Stimulated activated CD4-positive, alpha-beta T cell treated with anti-CD3 and anti-CD28 coated beads, Interleukin-15, amount 100 ng/mL, for 1 hour (primary cell): ENCODE measurements at regions not wholly inside any gene's neighbourhood (a gene's known extent, or its start where the extent isn't known, plus 50 kb on each side); places are given as distances from the start of the nearest gene placed in this dataset.
"Not testable (repeated sequence)": the region's sequence is repeated elsewhere in the genome, so short reads cannot be mapped to it uniquely, and the experiment has no call there.

Experiments
- DNase-seq, 2 donors: peaks; one replicate each; pipeline ENCODE4 v3.0.0-alpha.2; 2020; ENCODE audit warnings: low read depth in 1 of 2, low spot score in 1 of 2

DNA sequence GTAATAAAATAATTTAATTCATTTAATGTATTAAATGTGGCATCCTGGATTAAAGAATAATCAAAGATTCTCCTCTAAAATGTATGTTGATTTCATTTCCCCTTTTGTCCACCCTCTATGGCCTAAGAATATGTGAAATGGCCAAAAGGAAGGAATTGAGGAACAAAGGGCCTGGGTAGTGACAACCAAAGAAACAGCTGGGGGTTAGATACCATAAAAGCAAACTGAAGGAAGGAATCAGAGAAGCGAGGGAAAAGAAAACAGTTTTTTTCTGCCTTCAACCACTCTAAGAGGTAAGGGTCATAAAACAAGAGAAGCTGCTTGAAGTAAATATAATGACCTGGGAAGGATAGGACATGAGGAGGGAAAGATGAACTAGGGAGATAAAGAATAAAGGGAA lies 139.3 kb downstream of the FAM76B start:
- DNase-seq = no peak

DNA sequence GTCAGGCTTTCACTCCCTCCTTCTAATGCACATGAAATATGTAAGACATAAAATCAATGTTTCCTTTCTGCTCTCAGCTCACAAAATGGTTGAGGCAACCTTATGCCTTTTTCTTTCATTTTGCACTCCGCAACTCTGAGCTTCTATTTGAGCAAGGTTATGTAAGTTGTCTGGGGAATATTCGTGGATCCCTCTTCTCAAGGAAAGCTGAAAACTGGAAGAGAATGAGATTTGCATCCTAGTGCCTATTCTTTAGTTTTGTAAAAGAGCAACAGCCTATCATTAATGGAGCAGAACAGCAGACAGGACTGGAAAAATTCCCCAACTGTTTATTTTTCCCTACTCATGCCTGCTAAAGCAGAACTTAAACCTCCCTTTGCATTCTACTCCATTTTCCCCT lies 141.7 kb downstream of the FAM76B start:
- DNase-seq = no peak

DNA sequence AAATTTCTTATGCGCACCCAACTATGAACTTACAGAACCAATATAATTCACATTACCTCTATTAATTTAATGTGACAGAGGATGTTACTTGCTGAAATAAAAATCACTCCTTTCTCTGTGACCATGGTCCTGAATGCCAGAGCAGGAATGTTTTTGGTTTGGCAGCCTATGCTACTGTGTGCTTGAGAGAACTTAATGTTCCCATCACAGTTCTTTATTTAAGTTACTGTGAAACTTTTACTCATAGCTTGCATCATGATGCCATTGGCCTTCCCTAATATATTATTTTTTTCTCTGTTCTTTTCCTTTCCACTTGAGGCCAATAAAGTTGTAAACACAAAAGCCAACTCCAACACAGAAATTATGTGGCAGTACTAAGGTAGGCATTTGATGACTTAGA lies 142.2 kb downstream of the FAM76B start:
- DNase-seq = no peak

DNA sequence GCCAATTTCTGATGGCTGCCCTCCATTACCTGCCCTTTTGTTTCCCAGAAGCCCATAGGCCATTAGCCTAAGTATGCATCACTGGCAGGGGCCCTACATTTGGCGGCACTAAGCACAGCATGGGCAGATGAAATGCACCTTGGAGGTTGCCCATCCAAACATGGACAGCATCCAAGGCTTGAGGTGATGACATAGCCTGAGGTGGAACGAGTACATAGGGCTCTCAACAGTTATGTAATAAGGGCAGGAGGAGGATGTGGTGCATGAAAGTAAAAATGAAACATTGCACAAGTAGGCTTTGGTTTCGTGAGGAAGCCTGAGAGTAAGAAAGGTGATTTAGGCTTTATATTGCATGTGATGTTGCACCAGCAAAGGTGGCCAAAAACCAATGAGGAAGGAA lies 148.1 kb downstream of the FAM76B start:
- no peak for DNase-seq

DNA sequence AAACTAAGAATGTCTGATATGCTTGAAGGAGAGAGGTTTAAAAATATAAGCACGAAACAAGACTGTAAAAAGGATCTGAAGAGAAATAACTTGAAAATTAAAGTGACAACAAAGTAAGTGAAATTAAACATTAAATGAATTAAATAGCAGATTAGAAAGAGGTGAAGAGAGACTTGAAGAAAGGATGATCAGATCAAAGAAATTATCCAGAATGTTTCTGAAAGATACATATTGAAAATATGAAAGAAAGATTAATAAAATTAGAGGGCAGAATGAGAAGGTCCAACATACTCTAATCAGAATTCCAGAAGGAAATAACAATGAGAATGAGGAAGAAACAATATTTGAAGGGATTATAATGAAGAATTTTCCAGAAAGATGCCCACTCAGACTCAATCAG lies 151.1 kb downstream of the FAM76B start:
- no peak for DNase-seq

DNA sequence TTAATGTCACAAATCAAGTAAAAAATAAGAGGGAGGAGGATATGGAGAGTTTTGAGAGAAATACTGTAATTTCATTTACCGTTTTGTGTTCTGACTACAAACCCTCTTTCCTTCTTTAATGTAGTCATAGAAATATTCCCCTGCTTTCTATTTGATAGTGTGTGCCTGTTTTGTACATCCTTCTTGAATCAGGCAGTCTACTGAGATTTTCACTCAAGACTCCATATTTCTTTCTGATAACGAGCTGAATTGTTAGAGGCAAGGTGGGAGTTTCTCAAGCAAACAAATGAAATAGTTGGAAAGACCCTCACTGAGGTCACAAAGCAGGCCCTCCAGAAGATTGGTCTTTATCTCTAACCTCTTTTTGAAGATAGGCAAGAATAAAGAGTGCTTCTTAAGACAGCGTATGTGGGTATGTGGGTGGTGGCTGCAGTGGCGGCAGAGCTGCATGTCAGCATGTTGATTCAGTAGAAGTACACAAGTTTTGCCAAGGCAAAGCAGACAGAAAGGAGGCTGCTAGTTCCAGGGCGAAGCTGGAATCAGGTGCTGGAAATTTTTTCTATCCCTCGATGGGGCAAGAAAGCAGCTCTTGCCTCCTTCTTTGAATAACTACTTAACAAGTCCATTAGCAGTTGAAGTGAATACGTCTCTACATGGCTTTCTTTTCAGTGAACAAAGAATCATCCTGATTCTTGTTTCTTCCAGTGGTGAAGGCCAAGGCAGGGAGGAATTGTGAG lies 164.2 kb downstream of the FAM76B start:
- no peak for DNase-seq

DNA sequence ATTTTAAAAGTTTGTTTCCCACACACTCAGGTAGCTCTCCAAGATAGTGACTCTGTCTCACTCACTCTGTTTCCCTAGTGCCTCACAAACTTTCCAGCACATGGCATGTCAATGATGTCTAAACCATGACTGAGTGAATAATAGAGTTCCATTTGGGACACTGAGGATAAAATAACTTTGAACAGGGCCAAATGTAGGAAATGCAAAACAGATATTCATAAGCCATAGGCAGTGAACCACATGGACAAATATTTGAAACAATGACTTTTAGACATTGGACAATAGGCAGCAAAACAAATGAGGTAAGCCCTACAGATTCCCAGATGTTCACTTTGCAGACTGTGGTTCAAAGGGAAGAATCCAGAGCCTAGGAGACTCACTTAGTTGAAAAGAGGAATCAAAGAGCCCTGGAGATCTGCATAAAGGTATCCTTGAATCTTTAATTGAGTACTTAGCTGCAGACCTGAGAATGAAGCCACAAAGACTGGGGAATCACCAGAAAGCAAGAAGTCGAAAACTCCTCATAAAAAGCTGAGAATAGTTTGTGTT lies 173.3 kb downstream of the FAM76B start:
- DNase-seq = no peak

DNA sequence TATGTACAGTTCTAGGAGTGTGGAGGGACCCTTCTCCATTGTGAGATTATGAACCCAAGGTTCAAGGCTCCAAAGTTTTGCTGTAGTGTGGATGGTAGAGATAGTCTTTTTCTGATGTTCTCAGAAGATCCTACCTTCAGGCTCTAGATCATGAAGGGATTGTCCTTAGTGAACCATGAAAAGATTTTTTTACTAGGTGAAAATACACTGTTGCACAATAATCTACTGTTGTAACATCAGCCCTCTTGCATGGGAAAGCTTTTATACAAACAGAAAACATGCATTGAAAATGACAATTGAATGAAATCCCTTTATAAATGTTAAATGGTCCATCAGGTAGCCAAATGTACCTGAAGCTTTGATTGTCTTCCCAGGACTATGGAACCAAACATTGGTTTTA lies 177.8 kb downstream of the FAM76B start:
- DNase-seq = no peak

DNA sequence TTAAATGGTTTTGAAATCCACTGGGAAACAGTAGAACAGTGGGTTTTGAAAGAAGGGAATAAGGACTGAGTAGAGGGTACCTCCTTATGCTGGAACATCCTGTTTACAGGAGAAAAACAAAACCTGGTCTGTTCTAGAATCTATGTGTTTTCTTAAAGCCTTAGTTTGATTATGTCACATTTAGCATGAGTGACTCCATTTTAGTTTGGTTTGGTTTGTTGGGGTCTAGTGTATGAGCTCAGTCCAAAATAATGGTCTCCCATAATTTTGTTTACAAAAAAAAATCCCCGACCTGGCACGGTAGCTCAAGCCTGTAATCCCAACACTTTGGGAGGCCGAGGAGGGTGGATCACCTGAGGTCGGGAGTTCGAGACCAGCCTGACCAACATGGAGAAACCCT lies 179.4 kb downstream of the FAM76B start:
- DNase-seq = not testable (repeated sequence)

DNA sequence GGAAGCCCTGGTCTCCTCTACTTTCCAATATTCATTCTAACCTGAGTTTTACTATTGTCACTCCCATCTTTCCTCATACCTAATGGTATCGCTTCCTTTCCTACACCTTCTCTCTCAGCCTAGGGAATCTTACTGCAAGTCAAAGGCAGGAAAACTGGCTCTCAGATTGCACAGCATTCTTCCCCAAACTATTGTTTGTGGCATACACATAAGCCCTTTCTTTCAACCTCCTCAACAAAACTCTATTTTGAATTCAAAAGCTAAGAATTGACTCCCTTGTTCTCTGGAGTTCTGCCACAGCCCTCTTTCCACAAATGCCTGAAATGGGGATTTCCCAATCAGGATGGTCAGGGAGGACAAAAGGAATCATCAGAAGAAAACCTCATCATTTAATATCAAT lies 181.5 kb downstream of the FAM76B start:
- no peak for DNase-seq

DNA sequence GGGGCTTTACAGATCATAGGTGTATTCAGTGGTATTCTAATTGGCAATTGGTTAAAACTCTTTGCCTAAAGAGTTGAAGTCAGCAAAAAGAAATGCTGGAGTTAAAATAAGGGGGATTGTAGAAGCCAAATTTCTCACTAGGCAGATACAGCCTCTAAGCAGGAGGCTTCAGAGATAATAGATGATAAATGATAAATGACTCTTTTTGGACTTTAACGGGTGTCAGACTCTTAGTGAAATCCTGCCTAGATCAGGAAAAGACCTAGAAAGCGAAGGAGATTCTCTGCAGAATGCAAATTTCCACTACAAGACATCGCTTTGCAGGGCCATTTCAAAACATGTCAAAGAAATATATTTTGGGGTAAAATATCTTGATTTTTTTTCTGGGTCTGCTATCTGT lies 182.8 kb downstream of the FAM76B start:
- DNase-seq = no peak

DNA sequence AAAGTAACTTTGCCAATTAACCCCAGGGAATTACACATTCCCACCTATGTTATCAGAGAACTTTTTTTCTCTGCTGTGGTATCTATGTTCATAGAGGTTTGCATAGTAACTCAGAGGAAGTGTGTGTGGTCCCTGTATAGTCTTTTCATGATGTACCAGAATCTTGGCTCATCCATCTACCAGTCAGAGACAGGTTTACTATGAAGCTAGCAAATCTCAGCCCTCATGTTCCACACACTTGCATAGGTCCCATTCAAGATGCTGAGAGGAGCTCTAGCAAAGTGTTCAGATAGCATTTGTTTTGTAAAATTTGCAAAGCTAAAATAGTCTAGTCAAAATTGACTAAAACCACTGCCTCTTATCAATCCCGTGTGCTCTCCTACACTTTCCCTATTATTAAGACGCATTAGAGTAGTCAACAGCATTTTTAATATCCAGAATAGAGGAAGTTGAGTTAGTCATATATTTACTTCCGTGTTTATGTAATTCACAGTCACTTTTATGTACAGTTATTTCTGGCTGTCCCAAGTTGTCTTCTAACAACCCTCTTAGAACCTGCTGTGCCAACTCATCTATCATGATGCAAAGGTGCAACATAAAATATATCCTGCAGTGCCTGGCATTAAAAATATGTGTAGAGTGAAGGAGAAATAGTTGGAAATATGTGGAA lies 184.2 kb downstream of the FAM76B start:
- no peak for DNase-seq

DNA sequence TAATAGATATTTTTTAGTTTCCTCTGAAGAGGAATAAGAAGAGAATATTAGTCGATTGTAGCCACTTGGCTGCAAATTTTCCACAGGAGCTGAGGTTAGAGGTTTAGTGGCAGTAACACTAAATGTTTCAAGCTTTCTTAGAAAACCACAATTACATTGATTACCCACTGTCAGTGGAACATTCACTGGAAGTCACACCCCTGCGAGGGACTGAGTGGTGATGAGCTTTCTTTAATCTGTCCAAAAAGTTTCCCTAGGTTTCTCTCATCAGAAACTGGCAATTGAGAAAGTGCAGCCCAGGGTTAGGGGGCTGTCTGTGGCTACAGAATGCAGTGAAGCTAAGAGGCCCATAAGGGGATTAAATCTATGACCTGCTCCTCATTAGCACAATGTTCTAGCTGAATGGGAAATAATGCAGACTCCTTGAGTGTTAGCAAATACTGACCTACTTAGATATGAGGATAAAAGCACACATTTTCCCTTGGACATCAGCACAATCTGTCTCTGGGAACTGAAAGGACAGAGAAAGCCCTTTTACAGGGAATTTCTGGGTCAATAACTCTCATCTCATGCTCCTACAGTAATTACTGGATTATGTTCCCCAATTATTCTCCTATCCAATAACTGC lies 189.5 kb downstream of the FAM76B start:
- no peak for DNase-seq

DNA sequence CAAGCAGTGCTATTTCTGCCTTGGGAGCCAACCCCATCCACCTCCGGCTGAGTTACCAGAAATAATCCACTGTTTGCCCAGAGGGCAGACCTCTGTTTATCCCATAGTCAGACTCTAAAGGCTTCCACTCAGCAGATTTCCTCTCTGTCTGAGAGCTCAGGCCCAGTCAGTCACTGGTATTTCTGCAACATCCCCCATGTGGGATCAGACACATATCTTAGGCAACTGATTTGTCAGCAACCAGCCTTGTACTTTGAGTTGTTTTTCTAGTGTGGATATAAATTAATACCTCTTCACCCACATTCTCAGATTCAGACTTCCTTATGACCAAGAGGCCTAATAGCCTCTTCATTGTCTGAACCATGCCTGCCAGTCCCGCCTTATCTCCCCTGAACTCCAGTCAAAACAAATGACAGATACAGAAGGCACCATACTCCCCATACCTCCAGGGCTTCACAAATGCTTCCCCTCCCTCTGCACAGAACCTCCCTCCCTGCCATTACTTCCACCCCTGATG lies 193.6 kb downstream of the FAM76B start:
- no peak for DNase-seq

DNA sequence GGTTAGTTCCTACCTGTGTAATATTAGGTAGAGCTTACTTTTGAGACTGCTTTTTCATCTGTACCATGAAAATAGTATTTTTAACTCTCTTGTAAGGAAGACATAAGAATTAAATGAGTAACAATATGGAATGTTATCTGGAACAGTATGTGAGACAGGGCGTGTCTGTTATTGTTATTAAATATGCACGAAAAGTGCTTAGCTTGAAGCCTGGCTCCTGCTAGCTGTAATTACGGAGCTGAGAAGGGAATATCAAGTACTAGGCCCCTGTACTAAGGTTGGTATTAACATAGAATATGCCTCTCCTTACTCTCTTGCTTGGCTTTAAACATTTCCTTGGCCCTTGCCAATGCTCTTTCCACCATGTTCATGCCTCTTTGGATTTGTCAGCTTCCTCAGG lies 194.0 kb downstream of the FAM76B start:
- DNase-seq = no peak

DNA sequence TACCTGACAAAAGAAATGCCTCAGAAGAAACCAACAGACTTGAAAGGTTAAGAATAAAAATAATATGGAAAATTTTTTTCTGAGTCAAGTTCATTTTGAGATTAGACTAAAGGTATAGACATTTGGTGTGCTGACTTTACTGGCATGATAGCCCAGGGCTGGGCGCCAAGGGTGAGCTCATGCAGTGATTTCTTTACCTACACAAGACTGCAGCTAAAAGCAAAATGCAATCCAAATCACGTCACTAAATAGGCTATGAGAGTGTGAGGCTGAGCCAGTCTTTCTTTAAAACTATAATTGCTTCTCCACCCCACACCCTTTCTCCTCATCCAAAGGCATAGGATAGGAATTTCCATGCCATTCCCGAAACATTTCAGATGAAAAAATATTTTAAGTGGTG lies 196.5 kb downstream of the FAM76B start:
- DNase-seq = no peak

DNA sequence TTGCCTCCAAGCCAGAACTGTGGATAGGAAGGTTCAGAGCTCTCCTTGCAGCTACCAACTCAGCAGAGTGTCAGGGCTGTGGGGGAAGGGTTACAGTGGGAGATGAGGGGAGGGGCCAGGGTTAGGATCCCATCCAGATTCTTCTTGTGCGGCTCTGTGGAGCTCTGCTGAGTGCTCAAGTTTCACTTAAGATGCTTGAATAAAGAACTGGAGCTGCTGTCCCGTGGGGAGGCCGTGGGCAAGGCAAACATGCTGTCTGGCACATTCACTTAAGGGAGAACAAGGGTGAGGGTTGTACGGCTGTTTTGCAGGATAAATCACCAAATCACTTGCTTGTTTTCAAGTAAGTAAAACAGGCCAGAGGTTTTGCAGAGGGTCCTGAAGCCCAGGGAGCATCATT lies 197.1 kb downstream of the FAM76B start:
- no peak for DNase-seq

DNA sequence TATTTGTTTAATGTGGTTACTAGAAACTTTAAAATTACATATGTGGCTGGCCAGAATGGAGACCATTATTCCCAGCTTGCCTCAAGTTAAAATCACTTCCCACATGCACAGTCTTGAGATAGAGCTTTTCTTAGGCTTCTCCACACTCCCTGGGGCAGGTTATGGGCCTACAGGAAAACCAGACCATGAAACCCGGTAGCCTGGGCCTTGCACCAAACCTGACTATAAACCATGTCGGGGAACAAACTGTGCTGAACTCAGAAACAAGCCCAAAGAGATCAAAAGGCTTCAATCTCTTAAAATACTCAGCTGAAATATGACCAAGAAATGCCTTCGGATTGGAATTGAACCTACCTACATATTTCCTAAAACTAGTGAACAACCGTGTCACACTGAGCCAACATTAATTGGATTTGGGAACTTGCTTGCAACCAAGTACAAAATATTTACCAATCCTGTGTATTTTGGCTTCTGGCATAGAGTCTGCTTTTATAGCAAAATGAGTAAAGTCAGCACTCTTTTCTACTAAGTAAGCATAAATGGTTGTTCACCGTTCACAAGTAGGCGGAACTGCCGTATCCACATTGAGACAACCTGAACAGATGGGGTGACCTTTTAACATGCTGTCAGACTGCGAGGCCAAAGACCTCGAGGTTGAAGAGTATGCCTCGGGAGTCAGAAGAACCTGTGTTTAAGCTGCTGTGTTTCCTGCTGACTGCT lies 199.5 kb downstream of the FAM76B start:
- DNase-seq = no peak

DNA sequence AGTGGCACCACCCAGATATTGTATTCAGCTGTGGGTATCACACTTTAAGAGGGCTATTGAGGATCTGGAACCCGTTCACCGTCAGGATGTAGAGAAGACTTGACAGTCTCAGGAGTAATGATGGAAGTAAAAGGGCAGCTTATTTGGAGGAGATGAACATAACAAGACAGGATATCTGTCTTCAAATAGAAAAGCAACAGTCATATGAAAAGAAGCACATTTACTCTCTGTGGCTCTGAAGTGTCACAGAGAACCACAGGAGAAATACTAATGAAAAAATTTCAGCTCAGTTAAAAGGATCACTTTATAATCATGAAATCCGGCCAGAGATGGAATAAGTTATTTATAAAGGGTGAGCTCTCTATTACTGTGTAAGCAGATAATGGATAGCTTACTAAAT lies 200.8 kb downstream of the FAM76B start:
- no peak for DNase-seq

DNA sequence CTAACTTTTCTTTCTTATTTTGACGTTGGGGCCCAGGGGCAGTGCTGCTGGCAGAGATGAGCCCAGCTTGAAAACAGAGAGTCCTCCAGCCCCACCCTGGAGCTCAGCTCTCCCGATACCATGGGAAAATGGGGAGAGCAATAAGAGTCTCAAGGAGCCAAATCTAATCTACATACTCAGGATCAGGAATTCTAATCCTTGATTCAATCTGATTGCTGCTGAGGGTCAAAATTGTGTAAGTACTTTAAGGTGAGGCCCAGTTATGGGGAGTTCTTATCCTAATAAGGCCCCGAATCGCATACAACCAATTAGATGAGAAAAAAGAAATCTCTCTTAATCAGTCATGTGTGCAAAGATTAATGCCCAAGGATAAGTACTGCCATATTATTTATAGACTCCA lies 202.9 kb downstream of the FAM76B start:
- DNase-seq = no peak

DNA sequence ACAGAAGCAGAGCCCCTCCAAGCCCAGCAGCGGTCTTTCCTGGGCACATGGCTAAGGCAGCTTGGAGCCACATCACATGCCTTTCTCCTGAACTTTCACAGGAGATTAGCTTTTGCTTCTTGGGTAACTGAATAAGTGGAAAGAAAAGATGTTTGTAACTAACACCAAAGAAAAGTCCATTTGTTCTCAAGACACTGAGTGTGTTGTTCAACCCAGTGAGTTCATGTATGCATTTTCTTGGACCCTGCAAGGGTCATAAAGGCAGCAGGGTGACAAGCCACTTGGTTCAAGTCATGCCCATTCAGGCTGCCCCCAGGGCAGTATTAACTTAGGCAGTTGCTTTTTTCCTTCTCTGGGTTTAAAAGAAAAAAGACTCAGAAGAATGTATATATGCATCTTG lies 203.4 kb downstream of the FAM76B start:
- no peak for DNase-seq

DNA sequence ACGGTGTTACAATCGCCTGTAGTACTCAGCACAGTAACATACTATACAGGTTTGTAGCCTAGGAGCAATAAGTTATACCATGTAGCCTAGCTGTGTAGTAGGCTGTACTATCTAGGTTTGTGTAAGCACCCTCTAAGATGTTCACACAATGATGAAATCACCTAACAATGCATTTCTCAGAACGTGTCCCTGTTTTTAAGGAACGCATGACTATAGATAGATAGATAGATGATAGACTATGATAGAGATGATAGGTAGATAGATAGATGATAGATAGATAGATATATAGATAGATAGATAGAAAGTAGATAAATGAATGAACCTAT lies 203.9 kb downstream of the FAM76B start:
- DNase-seq = no peak
